H1 (cell line): ENCODE measurements at regions not wholly inside any gene's neighbourhood (a gene's known extent, or its start where the extent isn't known, plus 50 kb on each side); places are given as distances from the start of the nearest gene placed in this dataset.
"Not testable (repeated sequence)": the region's sequence is repeated elsewhere in the genome, so short reads cannot be mapped to it uniquely, and the experiment has no call there.

Experiments used
- CTCF ChIA-PET: fragments of 300-600 bp; sonication (Branson Sonifier 250); formaldehyde crosslinking; loops from one replicate; lab custom pipeline; 2021; ENCODE audit not compliant: partially characterized antibody; lab: Charles Lee
- POLR2A ChIA-PET: fragments of 300-600 bp; sonication (Branson Sonifier 250); formaldehyde crosslinking; loops from one replicate; lab custom pipeline; 2021; ENCODE audit warnings: inconsistent platforms; ENCODE audit not compliant: partially characterized antibody; lab: Charles Lee
- DNase-seq, 2 experiments: peaks; one replicate each; pipeline versions ENCODE4 v3.0.0 to v3.0.0-alpha.2; 2010 to 2022; ENCODE audit warnings: low spot score in 2 of 2, low read depth in 1 of 2, mixed read lengths in 1 of 2
- FAIRE-seq: peaks from 2 replicates; lab custom pipeline; 2011; peaks lifted over from hg19 to GRCh38; lab: Jason Lieb, UNC
- H2AFZ ChIP-seq: 2 replicates; pipeline ENCODE4 v1.8.1; 2012; ENCODE audit warnings: low read length, inconsistent platforms
- H2AK5ac ChIP-seq: 2 replicates; pipeline ENCODE4 v1.6.1; 2013; ENCODE audit warnings: low read depth, low read length
- H2BK120ac ChIP-seq: replicated peaks from 2 replicates; pipeline ENCODE3; 2013; ENCODE audit warnings: low read depth, low read length, inconsistent platforms
- H2BK12ac ChIP-seq: 2 replicates; pipeline ENCODE4 v1.6.1; 2013; ENCODE audit warnings: low read depth, low read length
- H2BK15ac ChIP-seq: 2 replicates; pipeline ENCODE4 v1.6.1; 2013; ENCODE audit warnings: low read length
- H2BK20ac ChIP-seq: 2 replicates; pipeline ENCODE4 v1.6.1; 2013; ENCODE audit warnings: low read length
- H2BK5ac ChIP-seq: 2 replicates; pipeline ENCODE4 v1.6.1; 2013; ENCODE audit warnings: low read depth, low read length
- H3K14ac ChIP-seq: 2 replicates; pipeline ENCODE4 v1.6.1; 2013; ENCODE audit warnings: inconsistent platforms; ENCODE audit not compliant: insufficient read length
- H3K18ac ChIP-seq: 2 replicates; pipeline ENCODE4 v1.6.1; 2013; ENCODE audit warnings: low read length; ENCODE audit errors: extremely low read depth
- H3K23ac ChIP-seq: 2 replicates; pipeline ENCODE4 v1.6.1; 2013; ENCODE audit warnings: inconsistent platforms; ENCODE audit not compliant: insufficient read length
- H3K23me2 ChIP-seq: 2 replicates; pipeline ENCODE4 v1.6.1; 2013; ENCODE audit warnings: low read depth, low read length
- H3K27ac ChIP-seq: 2 replicates; pipeline ENCODE4 v1.6.1; 2011; ENCODE audit warnings: low read depth, low read length, inconsistent platforms
- H3K27me3 ChIP-seq, 4 experiments: replicated peaks in 1 of 4; 1 replicate in 1 of 4; 2 replicates in 3 of 4; pipeline versions ENCODE4 v1.6.1 to v1.8.1; 2011 to 2013; ENCODE audit warnings: low read length in 3 of 4, mild to moderate bottlenecking in 3 of 4, inconsistent platforms in 2 of 4, mixed read lengths in 2 of 4, moderate library complexity in 1 of 4; ENCODE audit not compliant: control insufficient read depth in 3 of 4, insufficient read depth in 3 of 4; ENCODE audit errors: extremely low read depth in 1 of 4
- H3K36me3 ChIP-seq, 4 experiments: 2 replicates each; pipeline versions ENCODE4 v1.6.1 to v1.8.1; 2011 to 2013; ENCODE audit warnings: mild to moderate bottlenecking in 4 of 4, low read length in 3 of 4, moderate library complexity in 2 of 4, control low read depth in 1 of 4, inconsistent platforms in 1 of 4; ENCODE audit not compliant: insufficient read depth in 4 of 4, control insufficient read depth in 2 of 4
- H3K4ac ChIP-seq: replicated peaks from 2 replicates; pipeline ENCODE3; 2013; ENCODE audit warnings: low read length, low read depth, mixed read lengths, inconsistent platforms; ENCODE audit not compliant: insufficient read length
- H3K4me1 ChIP-seq, 4 experiments: replicated peaks in 1 of 4; 1 replicate in 1 of 4; 2 replicates in 3 of 4; pipeline versions ENCODE4 v1.6.1 to v1.8.1; 2011 to 2013; ENCODE audit warnings: low read length in 3 of 4, inconsistent platforms in 2 of 4, mixed read lengths in 1 of 4; ENCODE audit not compliant: insufficient read depth in 4 of 4, control insufficient read depth in 3 of 4
- H3K4me2 ChIP-seq, 2 experiments: 2 replicates each; pipeline versions ENCODE4 v1.6.1 to v1.8.1; 2011 to 2013; ENCODE audit warnings: low read depth in 2 of 2, low read length in 2 of 2, control low read depth in 1 of 2, inconsistent platforms in 1 of 2, mild to moderate bottlenecking in 1 of 2; ENCODE audit not compliant: insufficient read depth in 1 of 2
- H3K4me3 ChIP-seq, 4 experiments: fragments of 200-600, 300-600 bp in 1 of 4; sonication (generic), shearing (Covaris generic), sonication (Bioruptor Twin) in 1 of 4; 2 replicates each; pipeline versions ENCODE4 v1.5.1 to v1.8.1; 2011 to 2016; ENCODE audit warnings: low read length in 4 of 4, low read depth in 3 of 4, control low read depth in 2 of 4, inconsistent platforms in 2 of 4, mild to moderate bottlenecking in 2 of 4, mixed read lengths in 1 of 4, moderate library complexity in 1 of 4; ENCODE audit not compliant: insufficient read depth in 2 of 4; ENCODE audit errors: extremely low read depth in 1 of 4
- H3K56ac ChIP-seq: replicated peaks from 2 replicates; pipeline ENCODE3; 2013; ENCODE audit warnings: low read depth, mild to moderate bottlenecking, mixed read lengths, low read length, inconsistent platforms; ENCODE audit not compliant: insufficient read length
- H3K79me1 ChIP-seq: 2 replicates; pipeline ENCODE4 v1.6.1; 2013; ENCODE audit warnings: low read depth, low read length, control low read depth
- H3K79me2 ChIP-seq, 2 experiments: 2 replicates each; pipeline versions ENCODE4 v1.6.1 to v1.8.1; 2012 to 2013; ENCODE audit warnings: low read length in 2 of 2, mild to moderate bottlenecking in 2 of 2, inconsistent platforms in 1 of 2; ENCODE audit not compliant: insufficient read depth in 2 of 2, control insufficient read depth in 1 of 2
- H3K9ac ChIP-seq, 4 experiments: replicated peaks in 1 of 4; 1 replicate in 1 of 4; 2 replicates in 3 of 4; pipeline versions ENCODE4 v1.6.1 to v1.8.1; 2011 to 2013; ENCODE audit warnings: low read depth in 3 of 4, low read length in 3 of 4, control low read depth in 2 of 4, mild to moderate bottlenecking in 2 of 4, moderate library complexity in 2 of 4, inconsistent platforms in 1 of 4; ENCODE audit errors: extremely low read depth in 1 of 4
- H3K9me3 ChIP-seq, 2 experiments: 2 replicates each; pipeline versions ENCODE4 v1.6.1 to v1.8.1; 2012 to 2013; ENCODE audit warnings: mild to moderate bottlenecking in 2 of 2, moderate library complexity in 2 of 2, control low read depth in 1 of 2, inconsistent platforms in 1 of 2, low read depth in 1 of 2, low read length in 1 of 2, mixed read lengths in 1 of 2; ENCODE audit not compliant: insufficient read depth in 2 of 2
- H4K20me1 ChIP-seq, 2 experiments: replicated peaks in 1 of 2; 2 replicates each; pipeline versions ENCODE3 to v1.8.1; 2011 to 2013; ENCODE audit warnings: inconsistent platforms in 2 of 2, low read length in 2 of 2, mild to moderate bottlenecking in 1 of 2; ENCODE audit not compliant: insufficient read depth in 2 of 2, control insufficient read depth in 1 of 2
- H4K5ac ChIP-seq: 2 replicates; pipeline ENCODE4 v1.6.1; 2013; ENCODE audit warnings: low read length, low read depth, mixed read lengths, inconsistent platforms; ENCODE audit not compliant: insufficient read length
- H4K8ac ChIP-seq: 2 replicates; pipeline ENCODE4 v1.8.0; 2013; ENCODE audit warnings: mild to moderate bottlenecking, moderate library complexity, low read length, inconsistent platforms; ENCODE audit not compliant: insufficient read depth; ENCODE audit errors: extremely low read depth
- H4K91ac ChIP-seq: replicated peaks from 2 replicates; pipeline ENCODE3; 2013; ENCODE audit warnings: low read length, mixed read lengths, inconsistent platforms; ENCODE audit not compliant: insufficient read length
- WGBS, 2 experiments: shearing (Covaris generic) in 1 of 2; methylation state at CpG; one replicate each; pipeline versions ENCODE4 v1.1.6 to v1.1.7; 2013 to 2015; ENCODE audit warnings: low lambda C conversion rate in 2 of 2, mixed read lengths in 2 of 2, inconsistent platforms in 1 of 2, low coverage in 1 of 2, missing lambda C conversion rate in 1 of 2; ENCODE audit not compliant: insufficient replicate concordance in 2 of 2, insufficient coverage in 1 of 2, insufficient read length in 1 of 2; ENCODE audit errors: extremely low coverage in 1 of 2, missing lambda C conversion rate in 1 of 2; 5-methylcytosine and 5-hydroxymethylcytosine counted together

DNA sequence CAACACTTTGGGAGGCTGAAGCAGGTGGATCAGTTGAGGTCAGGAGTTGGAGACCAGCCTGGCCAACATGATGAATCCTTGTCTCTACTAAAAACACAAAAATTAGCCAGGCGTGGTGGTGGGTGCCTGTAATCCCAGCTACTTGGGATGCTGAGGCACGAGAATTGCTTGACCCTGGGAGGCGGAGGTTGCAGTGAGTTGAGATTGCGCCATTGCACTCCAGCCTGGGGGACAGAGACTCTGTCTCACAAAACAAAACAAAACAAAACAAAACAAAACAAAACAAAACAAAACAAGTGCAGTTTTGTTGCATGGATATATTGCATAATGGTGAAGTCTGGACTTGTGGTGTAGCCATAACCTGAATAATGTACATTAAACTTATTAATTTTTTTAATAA is 133.6 kb upstream of the ZNF217 start:
- H4K20me1 ChIP-seq, H2BK12ac ChIP-seq, H3K23ac ChIP-seq, H3K4ac ChIP-seq, H2BK120ac ChIP-seq, H3K27me3 ChIP-seq, H4K91ac ChIP-seq, H3K79me1 ChIP-seq, H3K36me3 ChIP-seq, H3K4me3 ChIP-seq, H2BK5ac ChIP-seq, H2AK5ac ChIP-seq, H3K23me2 ChIP-seq, DNase-seq, H3K4me2 ChIP-seq, H3K27ac ChIP-seq, H2BK15ac ChIP-seq, H3K14ac ChIP-seq, H4K5ac ChIP-seq, FAIRE-seq, H3K56ac ChIP-seq, H3K9ac ChIP-seq, H2BK20ac ChIP-seq, H3K18ac ChIP-seq, H3K79me2 ChIP-seq, H3K9me3 ChIP-seq, H3K4me1 ChIP-seq, H4K8ac ChIP-seq, H2AFZ ChIP-seq: not testable (repeated sequence)
- 97% methylated on average over 4 of the region's 4 CpGs; no CpG with 5 or more reads in 1 of the 2 experiments for WGBS, 2 experiments
- CTCF ChIA-PET = interaction anchor here (0.6 kb wide), 1 partner anchor 19 kb away, joined by 3 read pairs; no protein-coding TSS in a partner anchor
- POLR2A ChIA-PET = interaction anchor here (1.0 to 1.1 kb wide), 2 partner anchors 9 to 110 kb away, joined by 3 read pairs; no protein-coding TSS in a partner anchor
